Left cardiac atrium (tissue), 4 donors: ENCODE measurements at regions not wholly inside any gene's neighbourhood (a gene's known extent, or its start where the extent isn't known, plus 50 kb on each side); places are given as distances from the start of the nearest gene placed in this dataset.
"Not testable (repeated sequence)": the region's sequence is repeated elsewhere in the genome, so short reads cannot be mapped to it uniquely, and the experiment has no call there.

Experiments used
- ATAC-seq, 2 donors: fragments of 200-7000 bp; cut with Tn5 transposase; one replicate each; pipeline ENCODE4 v1.9.1; 2020; ENCODE audit warnings: mild to moderate bottlenecking in 2 of 2, moderate library complexity in 2 of 2
- DNase-seq: peaks from one replicate; pipeline ENCODE4 v3.0.0-alpha.2; 2020
- intact Hi-C, 2 donors: fragments of 100-400 bp; cut with DNase I; formaldehyde crosslinking; loops; one replicate each; pipeline versions ENCODE4 v1.14.1 to v1.15.1; 2022 to 2023
- donor health status: DM: no; HTN: yes; CAD: no.
- donor health status: DM: no; HTN: yes; CAD: no; lungs with severe emphysema.
- donor health status: DM: yes; HTN: yes; CAD: no.
- donor health status: Dilated cardiomyopathy.

DNA sequence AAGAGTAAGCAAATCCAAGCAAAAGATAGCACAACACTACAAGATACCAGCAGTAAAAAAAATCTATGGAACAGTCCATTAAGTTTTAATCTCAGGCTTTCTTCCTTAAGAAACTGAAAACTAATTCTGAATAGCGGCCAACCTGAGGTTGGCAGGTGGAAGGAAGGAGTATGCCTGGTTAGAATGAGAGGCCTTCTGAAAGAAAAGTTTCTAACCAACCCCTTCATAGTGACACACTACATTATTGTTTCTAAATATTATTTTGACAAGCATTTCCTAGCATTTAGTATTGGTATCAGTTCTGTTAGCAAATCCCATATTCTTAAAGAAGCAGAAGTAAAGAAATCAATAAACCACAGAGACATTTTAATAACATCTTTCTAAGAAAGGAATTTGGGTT lies 205.7 kb upstream of the PTBP2 start:
- intact Hi-C loops = no loop called here
- ATAC-seq (no peak), DNase-seq (no peak)

DNA sequence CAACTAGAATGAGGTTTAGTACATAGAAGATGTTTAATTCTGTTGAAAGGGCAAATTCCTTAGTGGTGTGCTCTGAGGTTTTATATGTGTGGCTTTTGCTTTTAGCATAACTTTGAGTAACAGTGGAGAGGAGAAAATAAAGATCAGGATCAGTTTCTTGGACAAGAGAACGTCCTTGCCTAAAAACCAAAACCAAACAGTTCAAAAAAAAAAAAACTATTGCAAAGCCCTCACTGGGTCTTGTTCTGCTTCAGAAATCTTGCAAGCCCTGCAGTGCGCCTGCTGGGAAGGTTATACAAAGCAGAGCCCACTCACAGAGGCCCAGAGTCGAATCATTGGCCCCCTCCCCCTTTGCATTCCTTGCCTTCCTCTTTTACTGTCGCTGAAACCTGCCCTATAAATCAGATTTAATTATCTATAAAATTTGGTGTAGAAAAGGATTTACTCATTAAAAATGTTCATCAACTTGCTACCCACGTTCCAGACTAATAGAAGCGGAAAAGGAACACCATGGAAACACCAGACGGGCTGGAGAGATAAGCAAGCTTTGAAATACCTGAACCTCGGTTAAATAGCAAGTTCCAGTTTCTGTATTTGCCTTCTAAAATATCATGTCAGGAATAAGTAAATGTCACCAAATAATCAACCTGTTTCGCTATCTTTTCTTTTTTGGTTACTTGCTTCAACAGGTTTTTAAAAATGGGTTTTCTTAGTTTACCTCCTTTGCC lies 201.6 kb upstream of the PTBP2 start:
- ATAC-seq (no peak), DNase-seq (no peak)
- intact Hi-C loops = no loop called here

- intact Hi-C loops = no loop called here
- DNase-seq (no peak), ATAC-seq (peak; percentile 12 to 14)
These were observed 201.0 kb upstream of the PTBP2 start for GRCh38 chr1:96520579-96520947.

DNA sequence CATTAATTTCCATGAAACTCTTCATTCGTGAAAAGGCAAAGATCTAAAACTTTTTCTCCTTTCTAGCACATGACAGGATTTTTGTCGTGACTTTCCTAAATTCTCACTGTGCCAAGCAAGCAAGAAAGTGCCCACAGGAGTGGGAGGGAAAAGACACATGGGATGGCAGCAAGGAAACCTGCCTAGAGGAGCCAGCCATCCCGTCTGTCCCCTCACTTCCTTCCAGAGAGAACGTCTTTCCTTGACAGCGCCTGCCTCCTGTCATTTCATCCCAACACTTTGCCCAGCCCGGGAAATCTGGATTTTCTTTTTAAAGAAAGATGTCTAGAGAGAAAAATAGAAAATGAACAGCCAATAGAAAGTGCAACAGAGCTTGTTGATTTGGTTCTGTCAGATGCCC lies 200.6 kb upstream of the PTBP2 start:
- ATAC-seq = no peak

GRCh38 chr1:96521994-96522760 lies 199.4 kb upstream of the PTBP2 start:
- ATAC-seq (no peak), DNase-seq (no peak)
- intact Hi-C loops = no loop called here

More for the DNA sequence above, 200.6 kb upstream of the PTBP2 start:
- intact Hi-C loops = no loop called here
- DNase-seq = no peak

DNA sequence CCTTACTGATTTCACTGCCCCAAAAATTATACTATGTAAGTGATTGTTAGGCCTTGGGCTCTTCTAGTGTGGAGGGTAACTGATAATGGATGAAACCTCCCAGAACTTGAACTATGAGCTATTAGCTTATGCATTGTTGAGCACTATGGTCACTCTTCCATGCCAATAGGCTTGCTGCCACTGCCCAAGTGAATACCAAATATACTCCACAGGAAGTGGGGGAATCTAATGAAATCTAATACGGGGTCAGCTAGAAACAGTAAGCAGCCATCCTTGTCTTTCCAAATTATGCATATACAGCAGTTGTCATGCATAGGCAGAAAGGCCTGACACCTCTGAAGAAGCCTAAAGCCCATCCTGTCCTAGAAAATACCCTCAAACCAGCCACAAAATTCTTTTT lies 198.7 kb upstream of the PTBP2 start:
- ATAC-seq (no peak), DNase-seq (no peak)
- intact Hi-C loops = no loop called here

DNA sequence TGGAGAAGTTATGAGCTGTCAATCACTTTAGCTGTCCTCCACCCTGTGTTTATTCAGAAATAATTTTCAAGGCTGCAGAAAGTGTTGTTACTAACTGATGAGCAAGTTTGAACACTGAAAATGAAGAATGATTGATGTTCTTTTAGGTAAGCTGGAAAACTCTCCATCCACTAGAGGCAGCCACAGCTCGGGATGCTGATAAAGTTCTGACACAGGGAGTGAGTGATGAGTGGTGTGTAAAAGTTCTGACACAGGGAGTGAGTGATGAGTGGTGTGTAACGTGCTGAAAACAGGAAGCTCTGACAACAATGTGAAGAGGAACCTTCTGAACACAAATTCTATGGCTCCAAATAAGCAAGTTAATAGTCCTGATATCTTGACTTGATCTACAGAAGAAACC lies 197.5 kb upstream of the PTBP2 start:
- peak; percentile 29 to 80 for ATAC-seq
- no peak for DNase-seq
- intact Hi-C loops = no loop called here

DNA sequence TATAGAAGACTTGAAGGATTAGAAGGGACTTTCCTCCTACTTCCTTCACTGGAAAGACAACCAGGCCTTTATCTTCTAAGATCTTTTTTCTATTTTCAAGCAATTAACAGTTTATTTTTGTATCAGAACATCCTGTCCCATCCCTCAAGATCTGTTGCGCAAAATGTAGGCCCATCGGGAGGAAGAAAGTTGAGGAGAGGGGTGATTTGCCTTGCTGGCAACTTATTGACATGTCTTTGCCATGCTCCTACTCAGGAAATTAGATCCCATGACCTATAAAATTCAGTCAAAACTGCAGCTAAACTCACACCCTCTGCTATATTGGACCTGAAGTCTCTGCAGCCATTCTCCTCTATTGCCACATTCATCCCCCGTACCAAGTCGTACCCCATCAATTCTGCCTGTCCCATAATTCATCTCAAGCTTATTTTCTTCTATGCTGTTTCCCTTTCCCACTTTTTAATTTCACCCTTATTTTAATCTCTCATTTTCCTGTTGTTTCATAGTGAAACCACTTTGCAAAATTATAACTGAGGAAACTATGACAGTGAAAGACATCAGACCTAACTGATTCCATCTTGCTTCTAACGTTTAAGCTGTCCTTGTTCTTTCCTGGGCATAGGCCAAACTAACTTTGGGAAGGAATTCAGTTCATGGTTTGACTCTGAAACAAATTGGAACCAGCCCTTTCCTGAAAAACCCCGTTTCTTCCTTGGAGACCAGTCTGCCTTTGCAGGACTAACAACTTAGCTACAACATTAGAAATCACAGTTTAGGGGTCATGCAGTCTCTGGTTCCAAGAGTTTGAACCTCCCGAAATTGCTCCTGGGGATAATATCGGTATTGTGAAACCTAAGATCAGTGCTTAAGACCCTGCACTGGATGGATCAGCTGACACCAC lies 195.7 kb upstream of the PTBP2 start:
- ATAC-seq = no peak
- intact Hi-C loops = no loop called here
- DNase-seq = no peak

GRCh38 chr1:96528672-96529071 lies 192.9 kb upstream of the PTBP2 start:
- ATAC-seq, intact Hi-C loops, DNase-seq: not testable (repeated sequence)

- ATAC-seq (no peak), DNase-seq (no peak)
- intact Hi-C loops = no loop called here
These were observed 187.8 kb upstream of the PTBP2 start for GRCh38 chr1:96533820-96534219.

DNA sequence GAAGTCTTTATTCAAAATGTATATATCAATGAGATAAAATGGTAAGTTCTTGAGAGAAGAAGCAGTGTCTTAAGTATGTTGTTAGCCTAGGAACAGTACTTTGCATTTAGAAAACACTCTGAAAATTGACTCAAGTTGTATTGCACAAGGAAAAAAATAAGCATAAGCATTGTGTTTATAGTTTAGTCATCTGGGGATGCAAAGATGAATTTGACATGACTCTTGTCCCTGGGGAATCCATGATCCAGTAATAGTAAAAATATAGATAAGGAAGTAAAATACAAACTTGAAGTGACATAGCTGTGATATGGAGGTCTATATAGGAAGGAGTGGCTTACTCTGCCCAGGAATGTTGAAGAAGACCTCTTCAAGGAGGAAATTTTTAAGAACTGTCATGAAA lies 185.0 kb upstream of the PTBP2 start:
- no peak for DNase-seq
- intact Hi-C loops = no loop called here
- no peak for ATAC-seq

DNA sequence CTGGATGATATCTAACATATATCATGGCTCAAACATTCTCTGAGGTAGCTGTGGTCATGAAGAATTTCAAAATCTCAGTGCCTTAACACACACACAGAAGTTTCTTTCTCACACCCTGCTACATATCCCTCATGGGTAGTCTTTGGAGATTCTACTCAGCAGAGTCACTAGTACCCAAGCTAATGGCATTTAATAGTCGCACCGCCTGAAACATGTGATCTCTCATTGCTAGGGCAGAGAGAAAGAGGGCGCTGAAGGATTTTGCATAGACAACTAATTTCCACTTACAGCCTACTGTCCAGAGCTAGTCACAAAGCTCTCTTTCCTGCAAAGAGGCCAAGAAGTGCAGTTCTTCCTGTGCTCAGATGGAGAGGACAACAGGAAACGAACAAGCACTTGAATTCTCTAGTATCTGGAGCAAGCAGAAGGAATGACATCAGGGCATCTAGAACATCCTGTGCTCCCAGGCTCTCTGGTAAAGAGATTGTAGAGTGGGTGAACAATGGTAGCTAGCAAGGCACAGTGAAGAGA lies 183.4 kb upstream of the PTBP2 start:
- ATAC-seq = peak; percentile 83 to 90
- DNase-seq = no peak
- intact Hi-C loops = no loop called here

GRCh38 chr1:96538883-96539282 lies 182.7 kb upstream of the PTBP2 start:
- DNase-seq (no peak), ATAC-seq (peak; percentile 69 to 76)
- intact Hi-C loops = no loop called here

DNA sequence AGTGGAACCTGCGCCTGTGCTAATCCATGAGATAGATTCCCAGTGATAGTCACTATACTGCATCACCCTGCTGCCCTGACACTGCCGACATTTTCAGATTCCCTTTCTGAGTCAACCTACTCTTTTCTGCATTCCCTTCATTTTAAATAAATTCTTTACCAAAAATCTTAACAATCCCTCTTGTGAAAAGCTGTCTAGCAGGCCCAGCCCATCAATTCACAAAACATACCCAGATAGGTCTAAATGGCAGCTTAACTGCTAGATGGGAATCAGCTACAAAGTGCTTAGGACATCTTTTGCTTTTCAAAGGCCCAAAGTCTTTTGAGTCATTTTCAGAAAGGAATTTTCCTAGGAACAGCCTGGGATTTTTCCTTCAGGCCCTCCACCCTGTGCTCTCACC lies 180.1 kb upstream of the PTBP2 start:
- intact Hi-C loops = no loop called here
- ATAC-seq = no peak
- no peak for DNase-seq

- intact Hi-C loops = no loop called here
- ATAC-seq (no peak), DNase-seq (no peak)
These were observed 177.3 kb upstream of the PTBP2 start for GRCh38 chr1:96544051-96544830.

DNA sequence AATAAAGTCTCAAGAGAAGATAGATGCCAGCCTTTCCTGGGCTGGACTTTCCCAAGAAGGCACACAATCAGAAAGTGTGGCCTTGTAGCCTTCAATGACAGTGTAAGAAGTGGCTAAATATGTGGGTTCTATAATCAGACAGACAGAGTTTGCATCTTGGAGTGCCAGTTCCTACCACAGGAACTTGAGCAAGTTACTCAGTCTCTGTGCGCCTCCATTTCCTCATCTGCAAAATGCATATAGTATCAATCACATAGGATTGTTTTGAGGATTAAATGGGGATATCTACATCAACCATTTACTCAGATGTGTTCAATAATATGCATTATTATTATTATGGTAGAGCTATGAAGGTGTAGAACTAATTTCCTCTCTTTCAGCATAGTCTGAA lies 176.8 kb upstream of the PTBP2 start:
- intact Hi-C loops = no loop called here
- DNase-seq (no peak), ATAC-seq (no peak)

DNA sequence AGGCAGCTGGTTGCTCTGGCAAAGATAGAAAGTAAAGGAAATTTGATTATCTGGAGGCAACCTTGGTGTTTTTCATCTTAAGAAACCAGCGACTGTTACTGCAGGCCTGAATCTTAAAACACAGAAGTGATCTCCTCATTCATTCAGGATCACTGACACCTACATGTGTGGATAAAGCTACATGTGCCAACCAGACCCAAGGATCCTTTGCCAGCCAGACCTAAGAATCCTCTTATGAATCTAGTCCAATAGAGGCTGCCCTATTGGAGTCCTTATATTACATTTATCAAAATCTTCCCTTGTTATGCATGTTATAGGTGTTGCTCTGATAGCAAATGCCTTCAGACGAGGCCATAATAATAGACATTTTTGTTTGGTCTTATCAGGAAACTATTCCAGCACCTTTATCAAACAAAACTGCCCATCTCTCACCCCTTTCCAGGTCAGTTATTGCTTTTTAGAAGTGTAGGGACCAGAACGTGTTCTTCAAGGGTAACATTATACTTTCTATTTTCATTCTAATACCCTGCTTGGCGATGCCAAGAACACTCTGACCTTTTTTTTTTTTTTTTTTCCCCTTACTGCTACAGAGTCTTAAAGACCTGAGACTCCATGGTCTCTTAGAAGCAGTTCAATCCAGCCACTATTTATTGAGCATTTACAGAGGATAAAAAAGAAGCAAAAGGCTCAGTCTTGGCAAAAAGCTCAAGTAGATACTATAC lies 175.5 kb upstream of the PTBP2 start:
- no peak for DNase-seq
- ATAC-seq = no peak
- intact Hi-C loops = no loop called here

DNA sequence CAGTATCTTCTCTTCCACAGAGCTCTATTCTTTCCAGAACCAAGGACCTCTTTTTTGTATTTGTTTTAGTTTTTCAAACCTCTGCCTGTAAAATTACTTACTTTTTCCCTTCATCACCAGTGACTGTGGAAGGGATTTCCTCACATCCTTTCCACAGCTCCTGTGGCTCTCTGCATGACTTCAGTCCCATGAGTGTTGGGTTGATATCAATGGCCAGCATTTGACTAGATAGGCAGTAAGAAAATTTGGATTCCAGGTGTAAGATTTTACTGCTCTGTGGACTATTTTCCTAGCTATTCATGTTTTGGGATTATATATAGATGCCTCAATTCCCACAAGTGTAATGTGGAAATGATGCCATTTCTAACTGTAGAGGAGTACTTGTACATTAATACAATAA lies 171.5 kb upstream of the PTBP2 start:
- DNase-seq (no peak), ATAC-seq (no peak)
- intact Hi-C loops = no loop called here
